NB4 (cell line): ENCODE measurements at regions not wholly inside any gene's neighbourhood (a gene's known extent, or its start where the extent isn't known, plus 50 kb on each side); places are given as distances from the start of the nearest gene placed in this dataset.

Source experiments
- TF ChIP-seq, protein P1 (sequence below): IDR thresholded peaks from one replicate; pipeline ENCODE4 v1.5.1; 2012; ENCODE audit warnings: low read depth, low read length
- TF ChIP-seq, protein P2 (sequence below): IDR thresholded peaks from 2 replicates; pipeline ENCODE4 v1.6.1; 2011; ENCODE audit warnings: low read depth, low read length

DNA sequence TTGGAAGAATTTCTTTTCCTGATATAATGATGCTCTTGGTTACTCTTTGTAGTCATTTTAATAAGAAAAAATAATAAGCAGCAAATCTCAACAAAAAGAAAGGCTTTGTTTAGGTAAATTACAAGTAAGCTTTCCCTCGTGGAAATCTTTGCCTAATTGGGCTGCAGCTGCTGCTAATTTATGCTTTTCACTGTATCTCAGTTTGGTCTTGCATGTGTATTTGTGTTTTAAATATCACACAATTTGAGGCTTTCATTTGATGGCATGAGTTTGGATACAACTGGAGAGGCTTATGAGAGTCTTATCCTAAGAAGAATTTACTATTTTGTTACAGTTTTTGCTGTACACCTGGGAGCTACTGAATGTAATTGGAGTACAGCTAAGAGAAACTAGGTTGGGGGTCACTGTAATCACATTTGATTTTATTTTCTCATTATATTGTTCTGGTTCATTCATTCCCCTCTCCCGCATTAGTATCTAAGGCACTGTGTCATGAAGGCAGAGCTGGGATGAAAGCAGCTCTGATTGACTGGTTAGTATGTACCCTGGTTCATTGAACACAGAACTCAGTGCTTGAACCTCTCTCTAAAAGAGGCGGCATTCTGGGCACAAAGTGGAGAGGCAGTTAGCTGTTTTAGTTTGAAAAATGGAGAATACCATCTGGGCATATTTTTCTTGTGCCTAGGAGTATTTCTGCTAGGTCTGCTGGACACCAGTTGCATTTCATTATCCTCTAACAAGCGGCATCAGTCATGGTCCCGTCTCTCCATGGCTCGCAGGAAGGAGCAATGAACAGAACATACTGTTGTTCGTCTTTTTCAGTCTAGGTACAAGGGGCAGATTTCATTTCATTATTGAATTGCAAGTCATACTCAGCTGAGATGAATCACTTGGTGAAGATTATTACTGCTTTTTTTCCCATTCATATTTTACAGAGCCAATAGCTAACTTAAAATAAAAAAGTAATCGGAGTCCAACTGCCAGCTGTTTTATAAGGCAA is 118.0 kb upstream of the TMEM260 start:
- TF ChIP-seq, protein P1, sequence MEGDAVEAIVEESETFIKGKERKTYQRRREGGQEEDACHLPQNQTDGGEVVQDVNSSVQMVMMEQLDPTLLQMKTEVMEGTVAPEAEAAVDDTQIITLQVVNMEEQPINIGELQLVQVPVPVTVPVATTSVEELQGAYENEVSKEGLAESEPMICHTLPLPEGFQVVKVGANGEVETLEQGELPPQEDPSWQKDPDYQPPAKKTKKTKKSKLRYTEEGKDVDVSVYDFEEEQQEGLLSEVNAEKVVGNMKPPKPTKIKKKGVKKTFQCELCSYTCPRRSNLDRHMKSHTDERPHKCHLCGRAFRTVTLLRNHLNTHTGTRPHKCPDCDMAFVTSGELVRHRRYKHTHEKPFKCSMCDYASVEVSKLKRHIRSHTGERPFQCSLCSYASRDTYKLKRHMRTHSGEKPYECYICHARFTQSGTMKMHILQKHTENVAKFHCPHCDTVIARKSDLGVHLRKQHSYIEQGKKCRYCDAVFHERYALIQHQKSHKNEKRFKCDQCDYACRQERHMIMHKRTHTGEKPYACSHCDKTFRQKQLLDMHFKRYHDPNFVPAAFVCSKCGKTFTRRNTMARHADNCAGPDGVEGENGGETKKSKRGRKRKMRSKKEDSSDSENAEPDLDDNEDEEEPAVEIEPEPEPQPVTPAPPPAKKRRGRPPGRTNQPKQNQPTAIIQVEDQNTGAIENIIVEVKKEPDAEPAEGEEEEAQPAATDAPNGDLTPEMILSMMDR = no peak
- TF ChIP-seq, protein P2, sequence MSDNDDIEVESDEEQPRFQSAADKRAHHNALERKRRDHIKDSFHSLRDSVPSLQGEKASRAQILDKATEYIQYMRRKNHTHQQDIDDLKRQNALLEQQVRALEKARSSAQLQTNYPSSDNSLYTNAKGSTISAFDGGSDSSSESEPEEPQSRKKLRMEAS = no peak
